Hematopoietic multipotent progenitor cell treated with erythropoietin and hydrocortisone succinate and interleukin-3 and kit ligand, for 8 days (in vitro differentiated cells): ENCODE measurements at regions not wholly inside any gene's neighbourhood (a gene's known extent, or its start where the extent isn't known, plus 50 kb on each side); places are given as distances from the start of the nearest gene placed in this dataset.
"Not testable (repeated sequence)": the region's sequence is repeated elsewhere in the genome, so short reads cannot be mapped to it uniquely, and the experiment has no call there.

Source experiments
- DNase-seq: peaks from one replicate; pipeline ENCODE4 v3.0.0-alpha.2; 2015

DNA sequence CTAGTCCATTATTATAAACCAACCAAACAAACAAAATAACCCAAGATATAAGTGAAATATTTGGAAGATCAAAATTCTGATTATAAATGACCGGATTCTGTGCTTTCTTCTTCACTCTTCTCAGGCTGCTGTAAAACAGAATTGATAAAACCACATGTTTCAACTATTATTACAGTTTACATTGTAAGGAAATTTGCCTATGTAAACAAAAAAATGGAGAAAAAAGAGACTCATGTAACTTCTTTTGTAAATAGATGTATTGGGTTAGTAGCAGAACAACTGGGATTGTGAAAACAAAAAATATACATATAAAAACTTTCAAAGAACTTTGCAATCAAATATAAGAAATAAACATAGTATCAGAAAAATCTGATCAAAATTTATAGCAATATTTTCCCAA lies 295.2 kb upstream of the CCDC179 start:
- no peak for DNase-seq

DNA sequence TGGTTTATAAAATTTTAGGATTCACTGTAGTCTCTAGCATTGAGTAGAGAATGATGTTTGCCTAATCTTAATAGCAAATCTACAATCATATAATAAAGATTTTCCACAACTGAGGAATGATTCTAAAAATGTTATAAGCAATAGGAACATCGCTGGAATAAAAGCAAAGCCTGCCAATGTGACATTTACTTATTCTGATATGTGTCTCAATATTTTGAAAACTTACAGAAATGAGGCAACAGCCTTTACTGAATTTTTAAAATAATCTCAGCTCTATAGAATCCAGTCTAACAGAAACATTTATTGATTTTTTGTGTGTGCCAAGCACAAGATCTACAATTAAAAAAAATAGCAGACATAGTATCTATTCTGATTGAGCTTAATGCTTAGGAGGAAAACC lies 303.7 kb upstream of the CCDC179 start:
- no peak for DNase-seq

DNA sequence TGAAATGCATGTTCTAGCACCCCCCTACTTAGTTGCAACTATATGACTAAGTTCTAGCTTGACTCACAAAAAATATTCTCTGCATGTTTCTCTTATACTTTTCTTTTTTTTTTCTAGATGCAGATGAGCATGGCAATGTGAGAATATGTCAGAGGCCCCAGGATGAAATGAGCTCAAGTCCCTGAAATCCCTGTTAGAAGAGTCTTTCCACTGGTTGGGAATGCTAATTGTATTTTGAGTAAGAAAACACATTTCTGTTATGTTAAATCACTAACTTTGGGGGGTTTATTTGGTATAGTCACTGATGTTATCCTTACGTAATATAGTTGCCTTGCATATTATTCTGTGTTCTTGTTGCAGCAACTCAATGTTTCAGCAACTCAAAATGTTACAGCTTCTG lies 306.1 kb upstream of the CCDC179 start:
- no peak for DNase-seq

DNA sequence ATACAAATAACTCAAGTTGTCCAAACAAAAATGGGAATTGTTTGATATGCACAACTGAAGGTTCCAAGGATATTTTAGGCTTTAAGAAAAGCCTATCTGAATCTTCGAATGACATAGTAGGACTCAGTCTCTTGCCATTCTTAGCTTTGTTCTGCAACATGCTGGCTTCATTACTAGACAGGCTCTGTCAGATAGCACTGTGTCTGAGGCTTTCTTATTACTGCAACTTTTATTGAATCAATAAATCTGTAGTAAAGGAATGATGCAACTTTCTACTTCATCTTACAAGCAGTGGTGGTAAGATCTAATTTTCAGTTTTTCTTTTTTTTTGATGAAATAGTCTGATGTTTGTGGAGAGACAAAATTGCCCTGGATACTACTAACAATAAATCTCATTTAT lies 319.3 kb upstream of the CCDC179 start:
- DNase-seq = no peak

DNA sequence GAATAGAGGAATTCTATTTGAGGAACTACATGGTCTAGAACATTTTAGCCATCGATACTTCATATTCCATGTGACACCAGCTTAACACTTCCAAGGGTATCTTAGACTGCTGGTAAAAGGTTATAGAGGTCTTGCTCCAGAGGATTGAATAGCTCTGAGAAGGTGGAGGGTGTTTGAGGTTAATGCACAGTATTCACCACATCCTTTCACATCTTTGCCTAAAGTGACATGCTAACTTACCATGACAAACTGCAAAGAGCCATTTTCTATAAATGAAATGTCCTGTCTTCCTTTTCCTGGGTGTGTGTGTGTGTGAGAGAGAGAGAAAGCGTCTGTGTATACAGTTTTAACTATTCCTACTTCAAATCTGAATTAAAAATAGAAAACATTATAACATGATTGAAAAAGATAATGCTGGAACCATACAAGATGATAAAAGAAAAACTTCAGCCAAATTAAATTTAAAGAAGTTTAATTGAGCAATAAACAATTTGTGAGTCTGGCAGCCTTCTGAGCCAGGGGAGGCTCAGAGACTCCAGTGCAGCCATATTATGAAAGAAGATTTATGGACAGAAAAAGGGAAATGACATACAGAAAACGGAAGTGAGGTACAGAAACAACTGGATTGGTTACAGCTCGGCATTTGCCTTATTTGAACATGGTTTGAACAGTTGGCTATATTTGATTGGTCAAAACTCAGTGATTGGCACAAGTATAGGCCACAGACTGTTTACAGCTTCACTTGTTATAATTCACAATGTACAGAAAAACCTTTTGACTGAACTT lies 320.9 kb upstream of the CCDC179 start:
- no peak for DNase-seq

DNA sequence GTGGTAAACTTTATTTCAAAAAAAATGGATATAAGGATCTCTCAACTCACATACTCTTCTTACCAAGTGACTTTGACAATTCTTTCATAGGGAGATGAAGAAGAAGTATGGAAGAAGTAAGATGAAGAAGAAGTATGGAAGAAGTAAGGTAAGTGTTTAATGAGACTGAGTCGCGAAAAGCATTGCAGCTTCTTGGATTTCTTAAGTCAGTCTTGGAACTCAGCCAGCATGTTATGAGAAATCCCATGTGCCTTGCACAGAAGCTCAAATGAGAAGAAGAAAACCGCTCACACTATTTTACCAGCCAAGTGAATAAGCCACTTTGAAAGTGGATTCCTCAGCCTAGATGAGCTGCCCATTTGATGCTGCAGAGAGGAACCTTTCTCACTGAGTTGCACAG lies 332.0 kb upstream of the CCDC179 start:
- no peak for DNase-seq

DNA sequence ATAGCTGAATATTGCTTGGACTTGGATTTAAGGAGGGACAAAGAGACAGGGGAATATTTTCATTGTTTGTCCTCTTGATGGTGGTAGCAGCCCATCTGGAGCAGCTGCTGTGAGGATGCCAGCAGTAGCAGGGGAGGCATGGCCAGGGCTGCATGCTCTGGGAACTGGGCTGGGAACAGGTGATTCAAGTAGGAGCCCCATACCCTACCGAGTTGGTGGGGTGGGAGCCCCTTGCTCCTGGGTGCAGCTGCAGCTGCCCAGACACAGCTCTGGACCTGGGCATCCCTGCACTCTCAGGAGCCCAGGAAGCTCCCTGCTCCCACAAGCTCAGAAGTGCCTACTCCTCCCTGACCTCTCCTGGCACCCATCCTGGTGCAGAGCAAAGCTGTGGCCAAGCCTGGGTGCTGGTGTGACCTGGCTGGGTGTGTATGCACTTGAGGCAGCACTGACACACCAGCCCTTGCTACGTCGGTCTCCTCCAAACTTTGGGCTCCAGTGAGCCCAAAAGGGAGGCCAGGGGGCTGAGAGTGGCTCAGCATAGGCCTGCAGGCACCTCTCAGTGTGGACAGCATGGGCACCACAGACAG lies 341.8 kb upstream of the CCDC179 start:
- no peak for DNase-seq

DNA sequence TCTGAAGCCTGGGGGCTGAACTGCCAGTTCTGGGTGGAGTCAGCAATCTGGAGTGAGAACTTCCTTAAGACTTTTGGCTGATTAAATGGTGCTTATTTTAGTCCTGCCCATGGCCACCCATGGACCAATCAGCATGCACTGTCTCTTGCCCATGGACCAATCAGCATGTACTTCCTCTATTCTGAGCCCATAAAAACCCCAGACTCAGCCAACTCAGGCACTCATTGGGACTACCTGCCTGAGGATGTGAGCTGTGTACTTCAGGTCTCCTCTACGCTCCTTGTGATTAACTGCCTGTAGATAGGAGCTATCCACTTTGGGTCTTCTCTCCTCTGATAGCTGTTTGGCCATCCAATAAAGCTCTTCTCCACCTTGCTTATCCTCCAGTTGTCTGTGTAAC lies 342.3 kb upstream of the CCDC179 start:
- no peak for DNase-seq

DNA sequence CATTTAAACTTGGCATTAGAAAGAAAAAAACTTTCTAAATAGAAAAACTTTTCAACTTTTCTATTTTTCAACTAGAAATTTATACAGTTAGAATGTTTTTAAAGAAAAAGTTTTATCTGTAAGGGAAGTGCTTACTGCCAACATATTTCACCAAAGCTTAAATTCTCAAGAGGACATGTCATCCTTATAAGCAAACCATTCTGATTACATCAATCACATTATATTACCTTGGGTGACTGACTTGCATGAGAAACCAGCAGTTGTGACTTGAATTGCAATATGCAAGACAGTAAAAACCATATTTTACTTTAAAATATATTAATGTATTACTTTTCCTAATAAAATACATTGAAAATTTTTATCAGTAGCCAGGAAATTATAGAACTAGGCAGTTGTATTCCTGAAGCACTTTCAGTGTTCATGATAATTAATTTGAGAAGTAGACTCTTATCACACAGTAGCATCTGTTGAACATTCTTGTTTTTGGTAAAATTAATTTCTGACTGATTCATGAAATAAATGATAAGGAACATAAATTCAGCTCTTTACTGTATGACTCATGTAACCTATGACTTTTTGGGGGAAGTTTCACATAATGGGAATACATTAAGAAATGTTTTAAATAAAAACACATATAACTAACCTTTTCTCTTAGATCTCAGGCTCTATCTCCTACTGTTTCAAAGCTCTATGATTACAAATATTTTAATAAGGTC lies 345.0 kb upstream of the CCDC179 start:
- peak; percentile 68 for DNase-seq

DNA sequence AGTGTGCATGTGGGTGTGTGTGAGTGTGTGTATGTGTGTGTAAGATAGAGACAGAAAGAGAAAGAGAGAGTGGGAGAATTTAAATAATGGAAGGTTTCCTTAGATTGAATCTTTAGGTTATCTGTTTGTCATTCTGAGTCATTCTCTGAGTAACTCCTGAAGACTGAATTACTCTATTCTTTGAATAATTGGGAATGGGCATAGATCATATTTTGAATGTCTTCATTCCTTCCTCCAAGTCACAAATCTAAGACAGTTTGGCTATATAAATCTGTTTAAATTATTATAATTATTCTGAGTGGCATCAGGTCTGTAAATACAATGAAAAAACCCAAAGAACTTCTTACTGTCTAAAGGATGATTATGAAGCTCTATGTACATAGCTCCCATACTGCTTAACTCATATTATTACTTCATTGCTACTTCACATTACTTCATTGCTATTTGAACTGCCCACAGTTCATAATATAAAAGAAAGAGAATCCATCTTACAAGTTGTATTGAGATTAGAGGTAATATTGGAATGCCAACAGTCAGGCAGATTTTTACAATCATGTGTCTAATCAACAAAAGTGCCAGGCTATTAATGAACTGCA lies 346.6 kb upstream of the CCDC179 start:
- DNase-seq = no peak

DNA sequence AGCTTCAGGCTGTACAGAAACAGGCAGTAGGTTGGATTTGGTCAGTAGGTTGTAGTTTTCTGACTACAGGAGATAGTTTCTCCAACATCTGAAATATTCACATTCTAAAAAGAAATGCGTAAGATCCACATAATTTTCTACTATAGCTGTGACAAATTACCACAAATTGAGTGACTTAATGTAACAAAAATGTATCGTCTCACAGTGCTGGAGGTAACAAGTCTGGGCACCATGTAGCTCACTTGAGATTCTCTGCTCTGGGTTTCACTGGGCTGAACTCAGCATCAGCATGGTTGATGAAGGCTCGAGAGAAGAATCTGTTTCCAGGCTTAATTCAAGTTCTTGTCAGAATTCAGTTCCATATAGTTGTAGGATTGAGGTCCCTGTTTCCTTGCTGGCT lies 350.9 kb upstream of the CCDC179 start:
- no peak for DNase-seq

DNA sequence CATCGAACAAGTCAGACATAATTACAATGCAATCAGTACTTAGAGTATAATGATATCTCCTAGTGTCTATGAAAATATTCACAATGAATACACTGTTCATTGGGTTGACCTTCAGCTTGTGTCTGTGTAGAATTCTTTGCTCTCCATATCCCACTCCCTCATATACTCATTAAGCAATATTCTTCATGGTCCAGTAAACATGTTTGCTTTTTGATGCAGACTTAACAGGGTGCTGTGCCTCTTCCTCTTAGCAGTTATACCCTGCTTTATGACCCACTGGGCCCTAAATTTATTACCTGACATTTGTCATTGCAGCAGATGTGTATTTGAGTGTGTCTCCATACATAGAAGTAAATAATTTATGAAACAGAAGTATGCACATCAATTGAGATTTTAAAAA lies 352.5 kb upstream of the CCDC179 start:
- DNase-seq = no peak

DNA sequence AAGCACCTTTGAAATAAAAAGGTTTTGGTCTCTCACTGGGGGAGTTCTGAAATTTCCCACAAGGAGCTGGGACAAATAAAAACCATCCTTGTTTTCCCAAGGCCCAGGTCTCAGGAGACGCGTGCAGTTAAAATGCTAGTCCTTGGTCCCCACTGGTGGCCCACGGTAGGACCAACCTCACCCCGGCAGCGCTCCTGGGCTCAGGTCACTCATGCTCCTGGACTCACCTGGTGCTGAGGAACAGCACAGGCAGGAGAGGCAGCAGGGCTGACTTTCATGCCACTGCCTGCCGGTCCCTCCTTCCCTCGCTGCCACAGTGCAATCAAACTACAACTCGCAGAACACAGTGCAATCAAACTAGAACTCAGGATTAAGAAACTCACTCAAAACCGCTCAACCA lies 356.8 kb upstream of the CCDC179 start:
- no peak for DNase-seq

DNA sequence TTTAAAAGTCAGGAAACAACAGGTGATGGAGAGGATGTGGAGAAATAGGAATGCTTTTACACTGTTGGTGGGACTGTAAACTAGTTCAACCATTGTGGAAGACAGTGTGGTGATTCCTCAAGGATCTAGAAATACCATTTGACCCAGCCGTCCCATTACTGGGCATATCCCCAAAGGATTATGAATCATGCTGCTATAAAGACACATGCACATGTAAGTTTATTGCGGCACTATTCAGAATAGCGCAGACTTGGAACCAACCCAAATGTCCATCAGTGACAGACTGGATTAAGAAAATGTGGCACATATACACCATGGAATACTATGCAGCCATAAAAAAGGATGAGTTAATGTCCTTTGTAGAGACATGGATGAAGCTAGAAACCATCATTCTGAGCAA lies 359.8 kb upstream of the CCDC179 start:
- DNase-seq = not testable (repeated sequence)

DNA sequence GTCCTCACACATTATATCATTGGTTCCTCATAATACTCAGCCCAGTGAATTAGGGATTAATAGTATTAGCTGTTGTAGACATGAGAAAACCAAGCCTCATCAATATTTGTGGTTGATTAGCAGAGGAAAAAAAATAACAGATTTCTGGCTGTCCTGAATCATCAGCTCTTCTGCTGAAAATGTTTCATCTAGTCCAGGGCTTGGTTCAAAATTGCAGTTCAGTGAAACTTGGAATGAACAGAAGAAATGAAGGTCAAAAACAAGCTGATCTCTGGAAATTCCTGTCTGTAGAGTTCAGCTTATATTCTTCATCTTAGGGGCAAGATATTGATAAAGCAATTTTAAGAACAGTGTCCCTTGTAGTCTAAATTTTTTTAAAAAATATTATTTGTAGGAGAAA lies 361.1 kb upstream of the CCDC179 start:
- no peak for DNase-seq

DNA sequence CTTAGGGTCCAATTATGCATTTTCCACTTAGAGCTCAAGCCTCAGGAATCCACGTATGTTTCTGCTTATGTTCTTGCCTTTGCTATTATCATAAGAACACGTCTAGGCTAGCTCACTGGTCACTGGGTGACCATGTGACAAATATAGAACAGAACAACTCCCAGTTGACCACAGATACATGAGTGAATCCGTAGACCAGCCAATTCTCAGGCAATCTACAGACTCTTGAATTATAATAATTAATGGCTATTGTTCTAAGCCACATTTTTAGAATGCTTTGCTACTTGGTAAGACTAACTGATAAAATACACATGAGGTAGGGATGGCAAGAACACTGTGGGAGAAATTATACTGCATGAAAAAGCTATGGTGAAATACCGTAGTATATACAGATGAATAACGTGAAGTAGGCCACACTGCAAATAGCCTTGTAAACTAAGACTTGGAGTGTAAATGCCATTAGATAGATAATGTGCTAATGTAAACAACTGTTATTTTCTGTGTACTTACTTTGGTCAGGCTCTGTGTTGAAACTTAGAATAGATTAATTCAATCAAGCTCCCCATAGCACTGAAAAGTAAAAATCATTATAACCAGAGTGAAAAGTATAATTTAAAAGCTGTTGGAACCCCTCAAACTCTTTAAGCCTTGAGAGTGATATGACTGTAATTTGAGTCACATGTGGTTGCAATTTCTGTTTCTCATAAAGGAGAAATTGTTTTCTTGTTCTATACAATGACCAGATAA lies 366.2 kb upstream of the CCDC179 start:
- DNase-seq = no peak

DNA sequence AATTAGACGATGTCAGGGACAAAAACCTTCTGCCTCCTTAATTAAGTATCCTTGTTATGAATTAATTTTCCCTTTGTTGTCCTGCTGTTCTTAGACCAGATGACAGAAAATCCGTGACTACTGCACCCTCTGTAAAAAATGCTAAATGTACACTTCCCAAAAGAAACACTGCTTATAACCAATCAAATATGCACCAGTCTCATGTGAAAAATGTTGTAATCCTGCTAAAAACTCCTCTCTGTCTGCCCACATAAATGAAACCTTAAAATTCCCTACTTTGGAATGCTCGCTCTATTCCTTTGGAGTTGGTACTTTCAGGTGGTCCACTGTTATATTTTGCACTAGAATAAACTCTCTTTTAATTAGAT lies 366.8 kb upstream of the CCDC179 start:
- no peak for DNase-seq

DNA sequence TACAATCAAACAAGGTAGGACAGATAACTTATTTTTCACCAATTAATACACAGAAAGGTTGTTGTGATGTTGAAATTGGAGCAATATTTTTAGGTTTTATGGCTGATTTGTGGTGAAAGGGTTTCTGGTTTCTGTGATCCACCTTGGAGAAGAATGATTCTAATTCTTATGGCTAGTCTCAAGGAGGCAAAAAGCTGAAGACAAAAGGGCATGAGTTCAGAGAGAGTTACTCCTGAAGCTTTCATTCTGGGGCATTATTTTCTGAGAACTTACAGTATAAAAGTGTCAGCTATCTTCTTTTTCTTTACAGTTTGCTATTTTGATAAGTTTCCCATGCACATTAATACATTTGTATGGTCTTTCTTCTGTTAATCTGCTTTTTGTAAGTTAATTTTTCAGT lies 372.4 kb upstream of the CCDC179 start:
- DNase-seq = no peak

DNA sequence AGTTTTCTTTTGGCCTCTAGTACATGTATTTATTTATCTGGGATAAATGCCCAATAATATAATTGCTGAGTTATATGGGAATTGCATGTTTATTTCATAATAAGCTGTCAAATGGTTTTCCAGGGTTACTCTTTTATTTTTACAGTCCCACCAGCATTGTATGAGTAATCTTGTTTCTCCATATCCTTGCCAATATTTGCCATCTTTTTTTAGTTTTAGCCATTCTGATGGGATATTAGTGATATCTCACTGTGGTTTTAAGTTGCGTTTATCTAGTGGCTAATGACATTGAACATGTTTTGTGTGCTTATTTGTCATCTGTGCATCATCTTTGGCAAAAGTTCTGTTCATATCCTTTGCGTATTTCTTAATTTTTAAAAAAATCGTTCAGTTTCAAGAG lies 372.8 kb upstream of the CCDC179 start:
- DNase-seq = no peak

DNA sequence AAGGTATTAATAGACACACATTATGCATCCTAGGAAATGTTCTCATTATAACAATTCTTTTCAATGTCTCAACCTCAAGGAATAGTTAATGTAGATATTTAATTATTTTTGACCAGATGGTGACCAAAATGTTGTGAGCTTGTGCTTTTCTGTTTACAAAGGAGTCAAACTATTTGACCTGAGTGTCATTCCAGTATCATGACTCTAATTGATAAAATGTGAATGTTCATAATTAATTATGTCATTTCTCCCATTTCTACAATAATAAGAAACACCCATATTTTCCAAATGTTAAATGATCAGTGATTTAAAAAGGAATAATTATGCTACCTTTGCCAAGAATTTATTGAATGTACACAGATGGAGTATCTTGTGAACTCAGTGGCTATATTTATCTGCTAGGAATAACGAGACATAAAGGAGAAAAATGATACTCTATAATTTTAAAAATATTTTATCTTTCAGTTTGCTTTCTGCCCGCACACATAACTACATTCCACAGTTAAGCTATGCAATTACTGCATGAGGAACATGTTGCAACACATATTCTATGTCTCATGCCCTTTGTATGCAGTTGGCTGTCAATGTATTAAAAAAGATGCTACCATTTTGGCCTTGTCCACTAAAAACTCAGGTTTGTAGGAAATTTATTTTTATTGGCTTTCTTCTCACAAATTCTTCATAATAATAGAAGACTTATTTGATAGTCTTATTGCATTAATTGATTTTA lies 376.7 kb upstream of the CCDC179 start:
- no peak for DNase-seq

DNA sequence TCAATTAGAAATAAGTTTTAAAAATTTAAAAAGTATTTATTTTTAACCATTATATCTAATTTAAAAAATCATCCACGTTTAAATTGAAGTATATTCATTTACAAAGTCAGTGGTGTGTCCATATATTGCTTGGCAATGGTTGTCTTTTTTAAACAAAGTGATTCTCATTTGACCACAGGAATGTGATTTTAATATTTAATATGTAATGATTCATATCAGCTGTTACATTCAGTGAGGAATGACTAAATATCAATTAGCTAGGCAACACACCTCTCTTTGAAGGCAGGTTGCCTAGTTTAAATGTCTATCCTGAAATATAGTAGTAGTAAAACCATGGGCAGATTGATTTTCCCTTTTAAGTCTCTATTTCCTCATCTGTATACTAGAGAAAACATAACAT lies 392.2 kb upstream of the CCDC179 start:
- no peak for DNase-seq

DNA sequence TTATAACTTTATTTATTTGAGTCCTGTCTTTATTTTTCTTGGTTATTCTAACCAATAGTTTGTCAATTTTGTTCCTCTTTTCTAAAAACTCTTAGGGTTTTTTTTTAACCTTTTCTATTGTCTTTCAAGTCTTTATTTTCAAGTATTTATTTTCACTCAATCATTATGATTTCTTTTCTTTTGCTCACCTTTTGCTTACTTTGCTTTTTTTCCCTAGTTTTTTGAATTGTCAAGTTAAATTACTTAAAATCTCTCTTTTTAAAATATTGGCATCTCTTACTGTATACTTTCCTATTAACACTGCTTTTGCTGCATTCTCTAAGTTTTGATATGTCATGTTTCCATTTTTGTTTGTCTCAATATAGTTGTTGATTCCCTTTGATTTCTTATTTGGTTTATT lies 396.8 kb upstream of the CCDC179 start:
- DNase-seq = no peak

DNA sequence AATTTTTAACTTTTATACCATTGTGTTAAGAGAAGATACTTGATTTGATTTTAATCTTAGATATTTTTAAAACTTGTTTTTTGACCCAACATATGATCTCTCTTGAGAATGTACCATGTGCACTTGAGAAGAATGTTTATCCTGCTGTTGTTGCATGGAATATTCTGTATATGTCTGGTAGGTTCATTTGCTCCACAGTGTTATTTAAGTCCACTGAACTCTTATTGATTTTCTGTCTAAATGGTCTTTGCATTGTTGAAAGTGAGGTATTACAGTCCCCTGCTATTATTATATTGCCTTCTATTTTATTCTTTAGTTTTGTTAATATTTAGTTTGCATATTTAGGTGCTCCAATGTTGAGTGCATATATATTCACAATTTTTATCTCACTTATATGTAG lies 397.3 kb upstream of the CCDC179 start:
- DNase-seq = no peak
